ENCODE measurements at regions not wholly inside any gene's neighbourhood (a gene's known extent, or its start where the extent isn't known, plus 50 kb on each side); places are given as distances from the start of the nearest gene placed in this dataset.

DNA sequence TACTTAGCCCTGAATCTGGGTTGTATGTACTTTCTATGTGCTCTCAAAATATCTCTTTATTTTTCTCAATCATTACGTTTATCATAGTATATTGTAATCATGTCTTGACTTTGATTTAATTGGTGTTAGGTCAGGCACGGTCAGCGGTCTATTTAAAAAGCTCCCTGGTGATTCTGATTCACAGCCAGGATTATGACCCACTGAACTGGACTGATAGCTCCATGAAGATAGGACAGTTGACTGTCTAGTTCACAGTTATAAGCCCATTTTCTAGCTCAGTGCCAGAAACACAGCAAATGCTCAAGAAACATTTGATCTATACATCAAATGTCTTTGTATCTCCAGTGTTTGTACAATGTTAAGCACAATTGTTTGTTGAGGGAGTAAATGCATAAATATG is 111.5 kb upstream of the CCN2 start:
- Histone ChIP-seq H3K4me3 (no peak overlapping the region), H3K9me3 (no peaks in the 10 kb centered on the region), H3K4me1 (peaks cover 3 to 44% (median 36%) of the 10 kb centered on the region in 4 donors), H3K36me3 (no peaks in the 10 kb centered on the region), H3K27ac (replicated peaks in 1 of 4) (peak overlapping the region in 1 of 4 donors; percentile 48), H3K27me3 (no peaks in the 10 kb centered on the region)
- intact Hi-C loops (cut with DNase I) = no loop called here
- TF ChIP-seq POLR2AphosphoS5 (IDR thresholded peaks at IDR 0.05) = no peak
- no peak for TF ChIP-seq POLR2A (IDR thresholded peaks at IDR 0.05; ENCODE audit: low read depth)
- TF ChIP-seq, protein P1, sequence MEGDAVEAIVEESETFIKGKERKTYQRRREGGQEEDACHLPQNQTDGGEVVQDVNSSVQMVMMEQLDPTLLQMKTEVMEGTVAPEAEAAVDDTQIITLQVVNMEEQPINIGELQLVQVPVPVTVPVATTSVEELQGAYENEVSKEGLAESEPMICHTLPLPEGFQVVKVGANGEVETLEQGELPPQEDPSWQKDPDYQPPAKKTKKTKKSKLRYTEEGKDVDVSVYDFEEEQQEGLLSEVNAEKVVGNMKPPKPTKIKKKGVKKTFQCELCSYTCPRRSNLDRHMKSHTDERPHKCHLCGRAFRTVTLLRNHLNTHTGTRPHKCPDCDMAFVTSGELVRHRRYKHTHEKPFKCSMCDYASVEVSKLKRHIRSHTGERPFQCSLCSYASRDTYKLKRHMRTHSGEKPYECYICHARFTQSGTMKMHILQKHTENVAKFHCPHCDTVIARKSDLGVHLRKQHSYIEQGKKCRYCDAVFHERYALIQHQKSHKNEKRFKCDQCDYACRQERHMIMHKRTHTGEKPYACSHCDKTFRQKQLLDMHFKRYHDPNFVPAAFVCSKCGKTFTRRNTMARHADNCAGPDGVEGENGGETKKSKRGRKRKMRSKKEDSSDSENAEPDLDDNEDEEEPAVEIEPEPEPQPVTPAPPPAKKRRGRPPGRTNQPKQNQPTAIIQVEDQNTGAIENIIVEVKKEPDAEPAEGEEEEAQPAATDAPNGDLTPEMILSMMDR (IDR thresholded peaks at IDR 0.05) = no peak
- TF ChIP-seq EP300 (IDR thresholded peaks at IDR 0.05) = no peak
- DNase-seq (ENCODE audit: extremely low spot score) = no peak
- WGBS = 65% methylated on average over 3 of the region's 3 CpGs

DNA sequence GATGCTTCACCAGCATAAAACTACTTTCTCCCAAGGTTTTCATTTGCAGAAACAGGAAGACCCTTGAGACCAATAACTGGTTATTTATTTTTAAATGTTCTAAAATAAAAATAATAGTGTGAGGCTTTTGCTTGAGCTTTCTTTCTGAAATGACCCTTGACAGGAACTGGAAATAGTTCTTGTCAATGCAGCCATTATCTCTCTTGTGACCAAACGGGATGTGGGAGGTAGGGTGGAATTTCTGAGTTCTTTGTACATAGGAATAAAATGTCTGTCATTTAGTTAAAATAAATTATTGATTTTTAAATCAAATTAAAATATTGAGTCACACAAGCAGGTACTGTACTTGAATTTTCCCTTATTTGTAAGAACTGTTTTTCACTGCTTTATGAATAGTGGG is 110.2 kb upstream of the CCN2 start:
- no peak for DNase-seq (ENCODE audit: extremely low spot score)
- TF ChIP-seq POLR2A (IDR thresholded peaks at IDR 0.05; ENCODE audit: low read depth) (no peak), EP300 (IDR thresholded peaks at IDR 0.05) (no peak), POLR2AphosphoS5 (IDR thresholded peaks at IDR 0.05) (no peak)
- TF ChIP-seq, protein P1 (IDR thresholded peaks at IDR 0.05) = no peak
- WGBS = 62% methylated on average over 1 of the region's 1 CpG

DNA sequence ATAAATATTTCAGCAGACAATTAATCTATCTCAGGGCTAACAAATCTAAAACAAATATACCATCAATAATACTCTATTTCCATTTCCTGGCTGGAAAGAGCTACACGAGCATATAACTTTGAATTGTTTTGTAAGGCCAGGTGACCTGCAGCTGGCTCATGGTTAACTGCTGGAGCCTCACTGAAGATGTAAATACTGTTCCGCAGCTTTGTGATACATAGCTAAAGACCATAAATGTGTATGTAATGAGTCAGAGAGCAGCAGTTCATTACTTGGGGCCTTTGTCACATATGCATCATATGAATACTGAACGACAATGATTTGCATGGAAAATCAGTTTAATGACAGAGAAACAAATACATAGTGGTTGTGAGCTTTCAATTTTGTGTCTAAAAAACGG is 109.4 kb upstream of the CCN2 start:
- DNase-seq (ENCODE audit: extremely low spot score) = no peak
- H3K27me3 ChIP-seq = no peaks in the 10 kb centered on the region
- peaks cover 3 to 40% (median 36%) of the 10 kb centered on the region in 4 donors for H3K4me1 ChIP-seq
- H3K4me3 ChIP-seq = no peak overlapping the region
- intact Hi-C loops (cut with DNase I) = no loop called here
- H3K36me3 ChIP-seq = no peaks in the 10 kb centered on the region
- TF ChIP-seq POLR2A (IDR thresholded peaks at IDR 0.05; ENCODE audit: low read depth) = no peak
- TF ChIP-seq POLR2AphosphoS5 (IDR thresholded peaks at IDR 0.05) = no peak
- no peak for TF ChIP-seq EP300 (IDR thresholded peaks at IDR 0.05)
- TF ChIP-seq, protein P1 (IDR thresholded peaks at IDR 0.05) = no peak
- H3K27ac ChIP-seq (replicated peaks in 1 of 4) = peak overlapping the region in 1 of 4 donors; percentile 3
- WGBS = 64% methylated on average over 4 of the region's 4 CpGs
- no peaks in the 10 kb centered on the region for H3K9me3 ChIP-seq

More for the DNA sequence above, 110.2 kb upstream of the CCN2 start:
- intact Hi-C loops (cut with DNase I) = no loop called here
- Histone ChIP-seq H3K9me3 (no peaks in the 10 kb centered on the region), H3K4me3 (no peak overlapping the region), H3K36me3 (no peaks in the 10 kb centered on the region), H3K27me3 (no peaks in the 10 kb centered on the region), H3K27ac (replicated peaks in 1 of 4) (no peak overlapping the region), H3K4me1 (peaks cover 3 to 40% (median 36%) of the 10 kb centered on the region in 4 donors)

DNA sequence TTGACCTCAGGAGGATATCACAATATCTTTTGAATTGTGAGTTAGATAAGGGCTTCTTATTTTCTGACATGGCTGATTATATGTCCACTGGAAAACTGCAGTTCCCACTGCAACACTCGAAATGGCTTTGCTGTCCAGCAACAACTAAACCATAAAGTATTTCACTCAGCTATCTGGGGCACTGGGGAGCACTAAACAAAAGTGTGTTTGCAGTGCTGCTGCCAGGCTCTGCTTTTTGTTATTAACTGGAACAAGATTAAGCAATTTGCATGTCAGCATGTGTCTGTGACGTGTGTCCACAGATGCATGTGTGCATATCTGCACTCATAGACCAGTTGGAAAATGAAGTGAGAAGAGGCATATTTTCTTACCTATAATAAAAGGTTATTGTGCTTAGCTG is 107.8 kb upstream of the CCN2 start:
- H3K36me3 ChIP-seq = no peaks in the 10 kb centered on the region
- no peaks in the 10 kb centered on the region for H3K27me3 ChIP-seq
- intact Hi-C loops (cut with DNase I) = no loop called here
- no peak overlapping the region for H3K4me3 ChIP-seq
- peaks cover 3 to 35% (median 30%) of the 10 kb centered on the region in 4 donors for H3K4me1 ChIP-seq
- WGBS = 31% methylated on average over 2 of the region's 2 CpGs
- no peaks in the 10 kb centered on the region for H3K9me3 ChIP-seq
- TF ChIP-seq POLR2A (IDR thresholded peaks at IDR 0.05; ENCODE audit: low read depth) (no peak), EP300 (IDR thresholded peaks at IDR 0.05) (no peak), POLR2AphosphoS5 (IDR thresholded peaks at IDR 0.05) (no peak)
- TF ChIP-seq, protein P1 (IDR thresholded peaks at IDR 0.05) = no peak
- no peak for DNase-seq (ENCODE audit: extremely low spot score)
- no peak overlapping the region for H3K27ac ChIP-seq (replicated peaks in 1 of 4)

DNA sequence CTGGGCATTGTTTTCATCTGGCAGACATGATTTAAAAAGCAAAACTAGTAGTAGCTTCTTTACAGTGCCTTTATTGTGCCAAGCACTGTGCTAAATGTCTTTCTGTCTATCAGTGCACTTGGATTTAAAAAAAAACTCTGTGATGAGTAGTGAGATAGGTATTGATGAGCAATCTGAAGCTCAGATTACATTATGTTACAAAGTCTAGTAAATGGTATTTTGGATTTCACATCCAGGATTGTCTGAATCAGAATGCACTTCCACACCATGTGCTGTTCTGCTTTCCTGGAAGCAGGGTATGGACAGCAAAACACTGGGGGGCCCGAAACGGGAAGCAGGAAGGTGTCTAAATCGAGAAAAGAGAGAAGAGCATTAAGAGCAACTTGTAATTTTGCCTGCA is 103.4 kb upstream of the CCN2 start:
- TF ChIP-seq POLR2AphosphoS5 (IDR thresholded peaks at IDR 0.05) (no peak), POLR2A (IDR thresholded peaks at IDR 0.05; ENCODE audit: low read depth) (no peak), EP300 (IDR thresholded peaks at IDR 0.05) (no peak)
- TF ChIP-seq, protein P1 (IDR thresholded peaks at IDR 0.05) = no peak
- 65% methylated on average over 3 of the region's 3 CpGs for WGBS
- H3K4me3 ChIP-seq = no peak overlapping the region
- no peaks in the 10 kb centered on the region for H3K36me3 ChIP-seq
- no peaks in the 10 kb centered on the region for H3K9me3 ChIP-seq
- no peak overlapping the region for H3K27ac ChIP-seq (replicated peaks in 1 of 4)
- no peak for DNase-seq (ENCODE audit: extremely low spot score)
- intact Hi-C loops (cut with DNase I) = no loop called here
- peaks cover 0 to 3% (median 0%) of the 10 kb centered on the region in 4 donors for H3K4me1 ChIP-seq
- no peaks in the 10 kb centered on the region for H3K27me3 ChIP-seq

All from esophagus muscularis mucosa (tissue), 4 donors.